Fibroblast of gingiva (primary cell): ENCODE measurements at regions not wholly inside any gene's neighbourhood (a gene's known extent, or its start where the extent isn't known, plus 50 kb on each side); places are given as distances from the start of the nearest gene placed in this dataset.
"Not testable (repeated sequence)": the region's sequence is repeated elsewhere in the genome, so short reads cannot be mapped to it uniquely, and the experiment has no call there.

ENCODE experiments used
- DNase-seq: peaks from one replicate; pipeline ENCODE4 v3.0.0-alpha.2; 2011; ENCODE audit warnings: low read depth

DNA sequence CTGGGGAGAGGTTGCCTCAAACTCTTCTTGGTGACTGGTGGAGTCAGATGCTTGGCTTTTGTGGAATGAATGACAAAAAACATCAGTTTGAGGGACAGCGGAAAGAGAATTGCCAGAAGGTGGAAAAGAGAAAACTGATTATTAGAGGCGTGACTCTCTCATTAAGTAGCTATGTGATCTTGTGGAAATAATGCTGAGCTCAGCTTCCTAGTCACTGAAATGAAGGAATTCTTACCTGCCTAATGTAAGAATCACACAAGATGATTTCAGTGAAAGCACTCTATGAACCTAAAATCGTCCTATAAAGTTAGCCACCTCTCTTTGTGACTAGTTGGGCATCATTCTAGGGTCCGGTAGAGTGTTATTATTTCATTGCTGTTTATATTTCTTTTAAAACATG lies 498.8 kb downstream of the TMEM135 start:
- no peak for DNase-seq

DNA sequence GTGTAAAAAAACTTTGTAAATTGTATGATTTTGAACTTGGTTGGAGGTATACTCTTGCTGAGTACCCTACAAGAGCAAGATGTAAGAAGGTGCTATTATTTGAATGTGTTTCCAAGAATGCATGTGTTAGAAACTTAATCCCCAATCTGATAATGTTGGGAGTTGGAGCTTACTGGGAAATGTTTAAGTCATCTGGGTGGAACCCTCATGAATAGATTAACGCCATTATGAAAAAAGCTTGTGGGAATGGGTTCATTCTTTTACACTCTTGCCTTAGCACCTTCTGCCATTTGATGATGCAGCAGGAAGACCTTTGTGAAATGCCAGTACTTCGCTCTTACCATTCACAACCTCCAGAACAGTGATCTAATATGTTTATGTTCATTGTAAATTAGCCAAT lies 498.3 kb downstream of the TMEM135 start:
- no peak for DNase-seq

DNA sequence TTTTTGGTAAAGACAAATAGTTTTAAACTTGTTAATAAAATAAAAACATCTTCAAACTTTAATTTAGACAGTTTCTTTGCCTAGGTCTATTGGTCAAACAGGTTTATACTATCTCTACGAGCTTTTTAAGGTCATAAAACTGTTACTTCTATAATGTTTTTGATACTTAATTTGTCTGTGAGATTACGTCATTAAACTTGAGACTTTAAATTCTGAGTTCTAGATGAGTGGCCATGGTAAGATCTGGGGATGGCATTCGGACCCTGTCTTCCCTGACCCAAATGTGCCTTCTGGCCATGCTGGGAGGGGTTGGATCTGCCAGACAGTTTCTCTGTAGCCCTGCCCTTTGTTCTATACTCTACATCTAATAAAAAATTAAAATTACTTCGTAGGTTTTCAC lies 497.8 kb downstream of the TMEM135 start:
- DNase-seq, result no peak

DNA sequence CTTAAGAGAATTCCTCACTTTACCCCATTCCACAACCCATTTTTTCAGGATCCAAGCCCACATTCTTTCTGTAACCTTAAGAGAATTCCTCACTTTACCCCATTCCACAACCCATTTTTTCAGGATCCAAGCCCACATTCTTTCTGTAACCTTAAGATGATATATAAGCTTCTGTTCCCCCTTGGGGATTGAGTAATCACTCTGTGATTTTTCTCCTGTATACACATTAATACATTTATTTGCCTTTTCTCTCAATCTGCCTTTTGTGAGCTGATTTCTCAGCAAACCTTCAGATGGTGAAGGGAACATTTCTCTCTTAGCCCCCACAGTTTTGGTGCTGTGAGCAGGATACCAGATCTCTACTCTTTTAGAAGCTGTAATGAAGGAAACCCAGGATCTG lies 494.1 kb downstream of the TMEM135 start:
- DNase-seq, result not testable (repeated sequence)

DNA sequence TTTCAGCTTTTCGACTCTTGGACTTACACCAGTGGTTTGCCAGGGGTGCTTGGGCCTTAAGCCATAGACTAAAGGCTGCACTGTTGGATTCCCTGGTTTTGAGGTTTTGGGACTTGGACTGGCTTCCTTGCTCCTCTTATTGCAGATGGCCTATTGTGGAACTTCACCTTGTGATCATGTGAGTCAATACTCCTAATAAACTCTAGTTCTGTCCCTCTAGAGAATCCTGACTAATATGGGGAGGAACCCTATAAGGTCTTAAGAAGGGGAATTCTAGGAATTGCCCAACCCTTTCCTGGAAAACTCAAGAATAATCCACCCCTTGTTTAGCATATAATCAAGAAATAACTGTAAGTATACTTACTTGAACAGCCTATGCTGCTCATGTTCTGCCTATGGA lies 491.8 kb downstream of the TMEM135 start:
- no peak for DNase-seq

DNA sequence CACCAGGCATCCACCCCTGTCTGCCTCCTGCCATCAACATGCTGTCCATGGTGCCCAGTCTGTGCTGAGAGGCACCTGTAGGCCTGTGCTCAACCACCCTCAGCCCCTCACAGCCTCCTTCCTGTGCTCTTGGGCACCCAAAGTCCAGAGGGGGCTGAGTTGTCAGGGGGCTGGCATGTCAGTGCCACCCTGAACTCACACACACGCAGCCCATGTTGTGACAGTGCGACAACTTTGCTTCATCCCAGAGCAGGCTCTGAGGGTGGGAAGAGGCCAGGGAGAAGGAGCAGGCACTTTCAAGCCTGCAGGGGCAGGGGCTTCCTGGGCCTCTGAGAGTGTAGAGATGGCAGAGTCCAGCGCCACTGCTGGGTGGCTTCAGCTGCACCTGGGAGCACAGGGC lies 491.0 kb downstream of the TMEM135 start:
- no peak for DNase-seq

DNA sequence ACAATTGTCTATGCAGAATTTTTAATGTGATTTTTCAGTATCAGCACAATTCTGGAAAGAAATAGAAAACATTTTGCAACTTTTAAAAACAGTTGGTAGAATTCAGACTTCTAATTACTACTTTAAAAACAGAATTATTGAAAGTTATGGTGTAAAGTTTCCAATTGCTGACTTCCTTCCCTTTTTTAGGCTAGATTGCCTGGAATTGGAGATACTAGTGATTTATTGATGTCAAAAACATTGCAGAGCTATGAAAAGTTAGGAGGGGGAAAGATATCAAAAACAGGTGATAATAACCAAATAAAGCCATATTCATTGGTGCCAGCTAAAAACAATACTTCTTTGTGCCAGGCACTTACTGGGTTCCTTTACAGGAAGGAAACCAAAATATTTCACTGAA lies 485.5 kb downstream of the TMEM135 start:
- no peak for DNase-seq

DNA sequence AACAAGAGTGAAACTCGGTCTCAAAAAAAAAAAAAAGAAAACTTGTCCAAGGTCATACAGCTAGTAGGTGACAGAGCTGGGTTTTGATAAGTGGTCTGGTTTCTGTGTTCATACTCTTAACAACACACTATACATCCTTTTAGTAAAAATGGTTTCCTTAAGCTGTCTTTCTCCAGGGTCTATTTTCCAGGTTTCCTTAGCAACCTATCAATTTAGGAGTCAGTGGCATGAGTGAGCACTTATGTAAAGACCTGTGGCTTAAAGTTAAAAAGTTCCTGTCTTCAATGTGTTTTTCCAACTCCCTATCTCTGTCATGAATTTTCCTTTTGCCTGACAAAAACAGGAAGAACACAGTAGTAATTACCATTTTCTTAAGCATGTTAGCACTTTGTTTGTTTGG lies 480.5 kb downstream of the TMEM135 start:
- no peak for DNase-seq

DNA sequence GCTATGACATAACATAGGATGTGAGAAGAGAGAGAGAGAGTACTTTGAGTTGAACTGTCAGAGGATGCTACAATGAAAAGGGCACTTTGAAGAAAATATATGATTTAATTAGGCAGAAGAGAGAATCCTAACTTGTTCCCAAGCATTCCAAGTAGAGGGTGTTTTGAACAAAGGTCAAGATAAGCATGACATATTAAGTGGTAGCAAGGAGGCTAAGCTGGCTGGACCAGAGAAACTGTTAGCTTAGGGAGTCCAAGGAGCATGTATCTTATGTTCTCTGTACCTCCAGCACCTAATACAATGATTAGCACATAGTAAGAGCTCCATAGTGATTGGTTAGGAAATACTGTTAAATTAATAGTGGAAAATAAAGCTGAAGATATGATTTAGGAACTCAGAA lies 479.6 kb downstream of the TMEM135 start:
- DNase-seq, result no peak

DNA sequence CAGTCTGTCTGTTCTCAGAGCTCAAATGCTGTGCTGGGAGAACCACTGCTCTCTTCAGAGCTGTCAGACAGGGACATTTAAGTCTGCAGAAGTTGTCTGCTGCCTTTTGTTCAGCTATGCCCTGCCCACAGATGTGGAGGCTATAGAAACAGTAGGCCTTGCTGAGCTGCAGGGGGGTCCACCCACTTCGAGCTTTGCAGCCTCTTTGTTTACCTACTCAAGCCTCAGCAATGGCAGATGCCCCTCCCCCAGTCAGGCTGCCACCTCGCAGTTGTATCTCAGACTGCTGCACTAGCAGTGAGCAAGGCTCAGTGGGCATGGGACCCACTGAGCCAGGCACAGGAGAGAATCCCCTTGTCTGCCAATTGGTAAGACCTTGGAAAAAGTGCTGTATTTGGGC lies 470.0 kb downstream of the TMEM135 start:
- not testable (repeated sequence) for DNase-seq

DNA sequence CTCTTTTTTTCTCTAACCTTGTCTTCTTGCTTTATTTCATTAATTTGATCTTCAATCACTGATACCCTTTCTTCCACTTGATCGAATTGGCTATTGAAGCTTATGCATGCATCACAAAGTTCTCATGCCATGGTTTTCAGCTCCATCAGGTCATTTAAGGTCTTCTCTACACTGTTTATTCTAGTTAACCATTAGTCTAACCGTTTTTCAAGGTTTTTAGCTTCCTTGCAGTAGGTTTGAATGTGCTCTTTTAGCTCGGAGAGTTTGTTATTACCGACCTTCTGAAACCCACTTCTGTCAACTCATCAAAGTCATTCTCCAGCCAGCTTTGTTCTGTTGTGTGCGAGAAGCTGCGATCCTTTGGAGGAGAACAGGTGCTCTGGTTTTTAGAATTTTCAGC lies 469.2 kb downstream of the TMEM135 start:
- not testable (repeated sequence) for DNase-seq

DNA sequence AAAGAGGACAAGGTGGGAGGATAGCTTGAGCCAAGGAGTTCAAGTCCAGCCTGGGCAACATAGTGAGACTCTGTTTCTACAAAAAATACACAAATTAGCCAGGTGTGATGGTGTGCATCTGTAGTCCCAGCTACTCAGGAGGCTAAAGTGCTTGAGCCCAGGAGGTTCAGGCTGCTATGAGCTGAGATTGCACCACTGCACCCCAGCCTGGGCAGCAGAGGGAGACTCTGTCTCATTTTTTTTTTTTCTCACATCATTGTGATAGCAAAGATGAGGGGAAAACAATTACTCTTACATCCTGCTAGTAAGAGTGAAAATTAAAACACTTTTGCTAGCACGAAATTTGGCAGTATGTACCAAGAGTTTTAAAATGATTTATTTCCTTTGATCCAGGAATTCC lies 463.7 kb downstream of the TMEM135 start:
- no peak for DNase-seq

DNA sequence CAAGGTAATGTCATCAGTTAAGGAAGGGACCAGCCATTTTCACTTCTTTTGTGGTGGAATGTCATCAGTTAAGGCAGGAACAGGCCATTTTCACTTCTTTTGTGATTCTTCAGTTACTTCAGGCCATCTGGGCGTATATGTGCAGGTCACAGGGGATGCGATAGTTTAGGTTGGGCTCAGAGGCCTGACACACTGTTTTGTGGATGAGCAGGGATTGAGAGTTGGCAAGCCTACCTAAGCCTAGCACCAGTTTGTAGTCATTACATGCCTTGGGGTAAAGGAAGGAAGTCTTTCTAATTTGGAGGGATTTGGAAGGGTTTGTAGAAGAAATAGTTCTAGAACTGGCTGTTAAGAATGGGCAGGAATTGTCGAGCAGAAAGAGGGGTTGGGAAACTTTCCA lies 457.2 kb downstream of the TMEM135 start:
- not testable (repeated sequence) for DNase-seq

DNA sequence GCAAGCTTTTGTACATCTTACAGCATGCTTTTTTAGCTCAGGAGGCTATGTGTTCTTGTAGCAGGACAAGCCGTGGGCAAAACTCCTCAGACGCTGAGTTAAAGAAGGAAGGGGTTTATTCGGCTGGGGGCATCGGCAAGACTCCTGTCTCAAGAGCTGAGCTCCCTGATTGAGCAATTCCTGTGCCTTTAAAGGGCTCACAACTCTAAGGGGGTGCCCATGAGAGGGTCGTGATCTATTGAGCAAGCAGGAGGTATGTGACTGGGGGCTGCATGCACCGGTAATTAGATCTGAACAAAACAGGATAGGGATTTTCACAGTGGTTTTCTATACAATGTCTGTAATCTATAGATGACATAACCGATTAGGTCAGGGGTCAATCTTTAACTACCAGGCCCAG lies 456.3 kb downstream of the TMEM135 start:
- not testable (repeated sequence) for DNase-seq

DNA sequence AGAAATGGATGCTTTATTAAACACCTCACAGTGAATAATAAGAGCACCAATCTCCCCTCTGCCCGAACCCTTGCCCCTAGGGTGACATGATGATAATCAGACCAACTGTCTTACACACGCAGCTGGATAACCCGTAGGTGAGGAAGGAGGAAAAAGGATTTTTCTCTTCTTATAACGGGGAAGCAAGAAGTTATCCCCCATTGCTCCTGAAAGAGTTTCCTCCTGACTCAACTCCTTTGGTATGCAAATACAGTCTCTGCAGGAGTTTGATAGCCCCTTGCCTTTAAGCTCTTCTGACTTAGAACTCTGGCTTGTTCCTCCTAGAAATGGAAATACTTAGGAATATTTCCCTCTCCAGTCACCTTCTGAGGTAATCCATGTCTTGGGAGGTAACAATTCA lies 455.8 kb downstream of the TMEM135 start:
- DNase-seq, result no peak

DNA sequence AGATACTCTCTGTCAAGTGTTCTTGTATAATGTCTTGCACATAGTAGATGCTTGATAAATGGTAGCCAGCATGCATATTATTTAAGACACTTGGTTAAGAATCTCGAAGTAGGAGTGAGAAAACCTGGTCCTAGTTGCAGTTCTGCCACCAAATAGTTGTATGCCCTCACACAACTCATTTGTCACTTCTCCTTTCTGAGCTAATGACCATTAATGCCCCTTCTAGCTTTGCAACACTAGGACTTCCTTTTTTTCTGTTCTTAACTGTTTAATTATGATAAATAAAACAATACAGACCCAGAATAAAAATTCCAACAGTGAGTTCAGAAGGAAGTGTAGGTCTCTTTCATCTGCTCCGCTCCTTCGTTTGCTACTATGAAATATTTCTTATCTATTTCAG lies 453.6 kb downstream of the TMEM135 start:
- no peak for DNase-seq

DNA sequence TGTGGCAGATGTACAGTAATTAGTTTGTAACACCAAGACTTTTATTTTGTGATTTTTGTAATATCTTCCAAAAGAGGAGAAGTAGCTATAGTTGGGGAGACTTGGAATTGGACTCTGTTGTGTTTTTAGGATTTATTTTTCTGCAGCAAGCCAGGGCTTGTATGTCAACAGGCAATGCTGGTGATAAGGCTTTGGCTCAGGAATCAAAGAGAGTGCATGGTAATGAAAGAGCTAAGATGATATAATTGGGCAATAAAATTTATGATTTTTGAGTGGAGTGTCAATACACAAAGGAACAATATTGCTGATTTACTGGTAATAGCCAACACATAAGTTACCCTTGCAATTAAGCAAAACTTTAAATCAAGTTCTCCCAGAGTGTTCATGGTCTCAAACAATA lies 452.9 kb downstream of the TMEM135 start:
- no peak for DNase-seq

DNA sequence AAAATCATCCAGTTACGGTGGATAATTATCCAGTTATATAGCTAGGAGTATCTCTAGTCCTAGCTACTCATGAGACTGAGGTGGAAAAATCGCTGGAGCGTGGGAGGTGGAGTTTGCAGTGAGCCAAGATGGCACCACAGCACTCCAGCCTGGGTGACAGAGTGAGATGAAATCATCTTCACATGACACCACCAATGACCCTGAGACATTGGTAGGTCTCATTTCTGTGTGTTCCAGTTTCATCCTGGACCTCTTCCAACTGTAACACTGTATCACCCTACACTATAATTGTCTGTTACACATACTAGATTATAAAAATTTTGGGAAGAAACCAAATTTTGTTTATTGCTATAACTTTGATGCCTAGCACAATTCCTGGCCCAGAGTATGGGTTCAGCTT lies 446.8 kb downstream of the TMEM135 start:
- DNase-seq, result no peak

DNA sequence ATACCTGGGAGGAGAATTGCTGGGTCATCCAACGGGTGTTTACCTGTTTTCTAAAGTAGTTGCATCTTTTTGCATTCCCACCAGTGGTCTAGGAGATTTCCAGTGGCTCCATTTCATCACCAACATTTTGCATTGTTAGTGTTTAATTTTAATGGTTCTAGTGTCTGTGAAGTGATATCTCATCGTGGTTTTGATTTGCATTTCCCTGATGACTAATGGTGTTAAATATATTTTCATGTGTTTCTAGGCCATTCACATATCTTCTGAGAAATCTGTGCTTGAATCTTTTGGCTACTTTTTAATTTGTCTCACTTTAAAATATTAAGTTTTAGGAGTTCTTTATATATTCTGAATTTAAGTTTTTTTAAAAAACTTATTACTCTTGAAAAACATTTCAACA lies 439.6 kb downstream of the TMEM135 start:
- no peak for DNase-seq

DNA sequence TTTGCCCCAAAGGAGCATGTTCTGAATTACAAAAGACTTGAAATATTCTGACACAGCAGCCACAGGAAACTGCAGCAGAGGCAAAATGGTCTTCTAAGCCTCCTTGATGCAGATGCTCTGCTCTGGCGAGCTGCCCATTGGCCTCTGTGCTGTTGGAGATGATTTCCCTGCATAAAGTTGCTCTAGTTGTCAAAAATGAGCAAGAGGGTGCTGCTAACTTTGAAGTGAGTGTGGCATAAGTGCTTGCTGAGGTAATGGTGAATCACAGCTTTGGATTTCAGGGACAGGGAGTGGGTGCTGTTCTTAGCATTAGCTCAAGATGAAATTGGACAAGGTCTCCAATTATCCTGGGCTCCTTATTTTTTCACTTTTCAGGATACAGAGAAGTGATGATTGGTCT lies 435.4 kb downstream of the TMEM135 start:
- peak; percentile 7 for DNase-seq

DNA sequence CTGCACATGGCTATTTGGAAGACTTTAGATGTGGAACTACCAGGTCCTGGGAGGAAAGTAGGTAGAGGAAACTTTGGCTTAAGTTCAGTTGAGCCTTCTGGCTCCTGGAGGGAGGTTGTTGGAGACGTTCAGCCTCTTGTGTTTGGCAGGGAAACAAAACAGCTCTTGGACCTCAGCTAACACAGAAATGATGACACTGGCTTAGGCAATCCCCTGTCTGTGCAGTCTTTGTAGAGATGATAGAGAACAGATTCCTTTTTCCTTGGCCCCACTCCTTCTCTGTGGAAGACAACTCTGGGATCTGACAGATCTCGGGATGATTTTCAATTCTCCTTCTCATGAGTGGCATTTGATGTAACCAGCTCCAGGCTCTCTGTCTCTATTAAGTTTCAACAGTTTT lies 428.5 kb downstream of the TMEM135 start:
- DNase-seq, result peak; percentile 48

DNA sequence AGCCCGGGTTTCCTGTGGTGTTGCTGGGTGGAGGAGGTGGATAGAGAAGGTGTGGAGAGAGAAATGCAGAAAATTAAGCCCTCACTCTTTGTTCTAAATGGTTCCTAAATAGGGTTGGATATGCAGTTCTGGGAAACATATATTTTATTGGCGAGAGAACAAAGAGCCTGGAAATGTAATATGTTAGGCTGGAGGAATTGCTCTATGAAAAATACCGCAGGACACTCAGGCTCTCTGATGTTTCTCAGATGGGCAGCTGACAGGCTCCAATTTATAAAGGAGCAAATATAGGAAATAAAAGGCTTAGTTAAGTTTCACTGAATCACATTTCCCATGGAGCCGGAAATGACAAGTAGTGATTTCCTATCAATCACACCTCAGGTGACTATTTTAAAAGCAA lies 428.0 kb downstream of the TMEM135 start:
- DNase-seq, result no peak

DNA sequence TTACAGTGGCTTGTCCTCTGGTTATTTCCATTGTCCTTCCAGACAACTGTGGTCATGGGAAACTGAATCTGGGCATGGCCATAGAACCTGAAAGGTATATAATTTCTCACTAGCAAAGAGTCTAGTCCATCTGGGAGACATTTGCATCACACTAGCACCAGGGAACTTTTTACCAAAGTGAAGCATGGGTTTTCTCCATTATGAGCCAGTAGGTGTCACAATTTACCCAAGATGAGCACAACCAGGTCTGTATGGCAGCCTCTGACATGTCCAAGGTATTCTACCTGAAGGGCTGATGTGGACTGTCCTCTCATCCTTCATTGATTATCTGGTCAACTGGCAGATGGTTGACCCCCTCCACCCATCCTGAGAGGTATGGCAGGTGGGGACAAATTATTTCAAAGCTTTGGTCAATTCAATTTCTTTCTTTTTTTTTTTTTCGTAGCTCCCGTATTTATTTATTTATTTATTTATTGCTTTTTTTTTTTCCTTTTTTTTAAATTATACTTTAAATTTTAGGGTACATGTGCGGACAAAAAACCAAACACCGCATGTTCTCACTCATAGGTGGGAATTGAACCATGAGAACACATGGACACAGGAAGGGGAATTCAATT lies 425.9 kb downstream of the TMEM135 start:
- DNase-seq, result no peak

DNA sequence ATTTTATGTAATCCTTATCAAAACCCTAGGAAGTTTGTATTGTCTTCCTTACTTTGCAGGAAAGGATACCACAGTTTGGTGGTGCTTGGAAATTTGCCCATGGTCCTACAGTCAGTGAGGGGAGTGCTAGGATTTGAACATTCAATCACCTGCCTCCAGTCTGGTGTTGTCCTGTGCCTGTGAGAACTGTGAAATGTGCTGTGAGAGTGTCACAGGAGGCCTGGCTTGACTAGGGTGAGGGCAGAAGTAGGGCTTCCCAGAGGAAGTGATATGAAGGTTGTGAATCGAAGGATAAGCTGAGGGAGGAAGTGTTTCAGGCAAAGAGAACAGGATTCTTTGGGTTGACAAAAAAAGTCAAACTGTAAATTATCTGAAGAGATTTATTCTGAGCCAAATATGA lies 424.4 kb downstream of the TMEM135 start:
- no peak for DNase-seq
